Keratinocyte (primary cell): ENCODE measurements at regions not wholly inside any gene's neighbourhood (a gene's known extent, or its start where the extent isn't known, plus 50 kb on each side); places are given as distances from the start of the nearest gene placed in this dataset.

ENCODE experiments used
- DNase-seq: peaks from one replicate; pipeline ENCODE4 v3.0.0-alpha.2; 2011; ENCODE audit warnings: low read depth, missing footprints, low spot score
- FAIRE-seq: peaks from 2 replicates; lab custom pipeline; 2011; peaks lifted over from hg19 to GRCh38; lab: Jason Lieb, UNC
- H2AFZ ChIP-seq: 2 replicates; pipeline ENCODE4 v1.6.0; 2012; ENCODE audit warnings: low read length, control low read depth, inconsistent platforms; ENCODE audit not compliant: control insufficient read depth
- H3K27ac ChIP-seq: 2 replicates; pipeline ENCODE4 v1.5.1; 2011; ENCODE audit warnings: low read length; ENCODE audit not compliant: control insufficient read depth, insufficient read depth
- H3K27me3 ChIP-seq: 3 replicates; pipeline ENCODE4 v1.6.0; 2011; ENCODE audit warnings: low read length; ENCODE audit not compliant: control insufficient read depth, insufficient read depth; ENCODE audit errors: extremely low read depth
- H3K36me3 ChIP-seq, 2 experiments: 2 replicates in 1 of 2; 3 replicates in 1 of 2; pipeline ENCODE4 v1.5.1; 2011; ENCODE audit warnings: low read length in 2 of 2, mild to moderate bottlenecking in 1 of 2; ENCODE audit not compliant: control insufficient read depth in 2 of 2, insufficient read depth in 2 of 2; ENCODE audit errors: extremely low read depth in 1 of 2
- H3K4me1 ChIP-seq: 3 replicates; pipeline ENCODE4 v1.5.1; 2011; ENCODE audit warnings: low read length; ENCODE audit not compliant: control insufficient read depth, insufficient read depth; ENCODE audit errors: extremely low read depth
- H3K4me2 ChIP-seq: 3 replicates; pipeline ENCODE4 v1.6.0; 2011; ENCODE audit warnings: low read depth, low read length; ENCODE audit not compliant: control insufficient read depth, insufficient read depth; ENCODE audit errors: extremely low read depth
- H3K4me3 ChIP-seq, 3 experiments: fragments of 200-600 bp in 1 of 3; sonication (generic) in 1 of 3; 2 replicates in 2 of 3; 3 replicates in 1 of 3; pipeline ENCODE4 v1.5.1; 2011 to 2016; ENCODE audit warnings: low read length in 3 of 3, mild to moderate bottlenecking in 3 of 3, control low read depth in 2 of 3, inconsistent platforms in 1 of 3, low read depth in 1 of 3, mixed read lengths in 1 of 3, mixed run types in 1 of 3, moderate library complexity in 1 of 3; ENCODE audit not compliant: control insufficient read depth in 2 of 3, insufficient read depth in 2 of 3; ENCODE audit errors: extremely low read depth in 1 of 3
- H3K79me2 ChIP-seq: 2 replicates; pipeline ENCODE4 v1.6.0; 2012; ENCODE audit warnings: low read length; ENCODE audit not compliant: control insufficient read depth, insufficient read depth
- H3K9ac ChIP-seq: 3 replicates; pipeline ENCODE4 v1.6.0; 2011; ENCODE audit warnings: low read length; ENCODE audit not compliant: control insufficient read depth, insufficient read depth; ENCODE audit errors: extremely low read depth
- H3K9me1 ChIP-seq: 3 replicates; pipeline ENCODE4 v1.6.0; 2011; ENCODE audit warnings: low read length; ENCODE audit not compliant: control insufficient read depth, insufficient read depth; ENCODE audit errors: extremely low read depth
- H3K9me3 ChIP-seq: 2 replicates; pipeline ENCODE4 v1.5.1; 2012; ENCODE audit warnings: low read depth, low read length; ENCODE audit not compliant: control insufficient read depth
- H4K20me1 ChIP-seq: 3 replicates; pipeline ENCODE4 v1.6.0; 2011; ENCODE audit warnings: low read length; ENCODE audit not compliant: control insufficient read depth, insufficient read depth; ENCODE audit errors: extremely low read depth
- EZH2 ChIP-seq: IDR thresholded peaks from one replicate; pipeline ENCODE4 v1.6.1; 2012; ENCODE audit warnings: inconsistent platforms, mild to moderate bottlenecking, low read length, moderate library complexity
- dilution Hi-C: fragments of 300-500 bp; cut with MboI; formaldehyde crosslinking; loops from one replicate; pipeline ENCODE4 v1.7.0; 2020; ENCODE audit warnings: low sequenced_read_pairs; ENCODE audit not compliant: extremely low pct_ligation_motif_present
- TF ChIP-seq, protein P1 (sequence below), 3 experiments: IDR thresholded peaks in 1 of 3; conservative IDR thresholded peaks in 1 of 3; optimal IDR thresholded peaks in 1 of 3; 2 replicates in 2 of 3; 3 replicates in 1 of 3; pipeline versions ENCODE3 to v1.5.1; 2011; ENCODE audit warnings: low read length in 3 of 3, mild to moderate bottlenecking in 3 of 3, moderate library complexity in 2 of 3, control low read depth in 1 of 3, inconsistent platforms in 1 of 3; ENCODE audit not compliant: insufficient read depth in 2 of 3; ENCODE audit errors: extremely low read depth in 1 of 3

DNA sequence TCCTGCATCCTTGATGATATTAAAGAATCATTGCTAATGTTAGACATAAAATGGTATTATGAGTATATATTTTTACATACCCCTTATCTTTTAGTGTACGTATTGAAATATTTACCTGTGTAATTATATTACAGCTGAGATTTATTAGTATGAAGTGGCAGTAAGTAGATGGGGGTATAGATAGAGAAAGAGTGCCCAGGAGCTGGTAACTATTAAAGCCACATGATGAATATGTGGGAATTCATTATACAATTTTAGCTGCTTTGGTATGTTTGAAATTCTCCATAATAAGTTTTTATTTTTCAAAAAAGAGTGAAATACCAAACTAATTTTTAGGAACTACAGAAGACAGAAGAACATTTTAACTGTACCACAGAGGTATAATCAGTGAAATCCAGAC lies 339.0 kb downstream of the PLPP3 start:
- Histone ChIP-seq H4K20me1 (no peaks in the 10 kb centered on the region), H3K4me1 (no peaks in the 10 kb centered on the region), H3K27me3 (no peaks in the 10 kb centered on the region), H3K4me3 (no peak overlapping the region), H3K79me2 (no peaks in the 10 kb centered on the region), H3K4me2 (no peak overlapping the region), H3K27ac (no peak overlapping the region), H3K9me3 (no peaks in the 10 kb centered on the region), H3K36me3 (no peaks in the 10 kb centered on the region), H3K9ac (no peak overlapping the region), H2AFZ (no peak overlapping the region), H3K9me1 (no peaks in the 10 kb centered on the region)
- no peak for DNase-seq
- no peak for FAIRE-seq
- dilution Hi-C loops, result no loop called here
- TF ChIP-seq, protein P1, sequence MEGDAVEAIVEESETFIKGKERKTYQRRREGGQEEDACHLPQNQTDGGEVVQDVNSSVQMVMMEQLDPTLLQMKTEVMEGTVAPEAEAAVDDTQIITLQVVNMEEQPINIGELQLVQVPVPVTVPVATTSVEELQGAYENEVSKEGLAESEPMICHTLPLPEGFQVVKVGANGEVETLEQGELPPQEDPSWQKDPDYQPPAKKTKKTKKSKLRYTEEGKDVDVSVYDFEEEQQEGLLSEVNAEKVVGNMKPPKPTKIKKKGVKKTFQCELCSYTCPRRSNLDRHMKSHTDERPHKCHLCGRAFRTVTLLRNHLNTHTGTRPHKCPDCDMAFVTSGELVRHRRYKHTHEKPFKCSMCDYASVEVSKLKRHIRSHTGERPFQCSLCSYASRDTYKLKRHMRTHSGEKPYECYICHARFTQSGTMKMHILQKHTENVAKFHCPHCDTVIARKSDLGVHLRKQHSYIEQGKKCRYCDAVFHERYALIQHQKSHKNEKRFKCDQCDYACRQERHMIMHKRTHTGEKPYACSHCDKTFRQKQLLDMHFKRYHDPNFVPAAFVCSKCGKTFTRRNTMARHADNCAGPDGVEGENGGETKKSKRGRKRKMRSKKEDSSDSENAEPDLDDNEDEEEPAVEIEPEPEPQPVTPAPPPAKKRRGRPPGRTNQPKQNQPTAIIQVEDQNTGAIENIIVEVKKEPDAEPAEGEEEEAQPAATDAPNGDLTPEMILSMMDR (optimal IDR thresholded peaks at IDR 0.05 in 1 of 3, IDR thresholded peaks at IDR 0.05 in 1 of 3, conservative IDR thresholded peaks at IDR 0.05 in 1 of 3; ENCODE audit: extremely low read depth in 1 of 3, insufficient read depth in 2 of 3, low read length in 3 of 3), result no peak

DNA sequence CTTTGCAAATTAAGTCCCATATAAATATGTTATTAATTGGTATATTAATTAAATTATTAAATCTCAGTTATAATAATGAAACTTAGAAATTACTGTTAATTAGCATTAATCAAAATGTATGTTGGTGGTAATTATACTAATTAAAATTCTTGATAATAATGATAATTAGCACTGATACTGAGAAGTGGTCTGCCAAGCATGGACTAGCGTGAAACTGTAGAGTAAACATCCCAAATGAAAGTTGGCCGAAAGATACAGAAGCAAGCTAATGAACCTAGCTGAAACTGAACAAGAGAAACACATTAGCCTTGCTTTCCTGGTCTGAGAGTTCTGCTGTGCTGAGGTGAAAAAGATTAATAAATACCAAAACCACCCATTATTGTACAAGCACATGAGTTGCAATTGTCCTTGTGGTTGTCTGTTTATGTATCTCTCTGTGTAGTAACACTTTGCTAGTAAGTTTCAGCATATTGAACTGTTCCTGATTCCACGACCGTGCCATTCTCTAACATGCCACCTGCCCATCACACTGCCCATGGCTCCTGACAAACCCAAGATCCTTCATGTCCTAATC lies 341.8 kb downstream of the PLPP3 start:
- Histone ChIP-seq H3K36me3 (no peaks in the 10 kb centered on the region), H3K4me1 (no peaks in the 10 kb centered on the region), H3K79me2 (no peaks in the 10 kb centered on the region), H3K4me3 (no peak overlapping the region), H3K27ac (no peak overlapping the region), H2AFZ (no peak overlapping the region), H3K27me3 (no peaks in the 10 kb centered on the region), H3K9me3 (no peaks in the 10 kb centered on the region), H3K9ac (no peak overlapping the region), H3K4me2 (no peak overlapping the region), H4K20me1 (no peaks in the 10 kb centered on the region), H3K9me1 (no peaks in the 10 kb centered on the region)
- TF ChIP-seq EZH2, result no peak
- TF ChIP-seq, protein P1 (optimal IDR thresholded peaks at IDR 0.05 in 1 of 3, IDR thresholded peaks at IDR 0.05 in 1 of 3, conservative IDR thresholded peaks at IDR 0.05 in 1 of 3; ENCODE audit: extremely low read depth in 1 of 3, insufficient read depth in 2 of 3, low read length in 3 of 3), result no peak
- DNase-seq (no peak), FAIRE-seq (no peak)
- dilution Hi-C loops, result no loop called here
